GM21723 (cell line): ENCODE measurements at regions not wholly inside any gene's neighbourhood (a gene's known extent, or its start where the extent isn't known, plus 50 kb on each side); places are given as distances from the start of the nearest gene placed in this dataset.
"Not testable (repeated sequence)": the region's sequence is repeated elsewhere in the genome, so short reads cannot be mapped to it uniquely, and the experiment has no call there.

Experiments
- ATAC-seq: cut with Tn5 transposase; IDR thresholded peaks from one replicate; pipeline ENCODE4 v1.9.1; 2021; ENCODE audit warnings: mild to moderate bottlenecking, moderate library complexity; ENCODE audit not compliant: unreplicated experiment

GRCh38 chrX:26631385-26631784, 415.4 kb downstream of the MAGEB5 start:
- ATAC-seq: no peak

- ATAC-seq: no peak
Measured at GRCh38 chrX:26613956-26614355, 398.0 kb downstream of the MAGEB5 start.

GRCh38 chrX:26606971-26607370, 391.0 kb downstream of the MAGEB5 start:
- ATAC-seq: no peak

- no peak for ATAC-seq
Measured at GRCh38 chrX:26597981-26598380, 382.0 kb downstream of the MAGEB5 start.

- ATAC-seq: no peak
Measured at GRCh38 chrX:26590849-26591248, 374.9 kb downstream of the MAGEB5 start.

GRCh38 chrX:26586570-26586969, 370.6 kb downstream of the MAGEB5 start:
- ATAC-seq: no peak

- ATAC-seq: no peak
Measured at GRCh38 chrX:26581091-26581490, 365.1 kb downstream of the MAGEB5 start.

- no peak for ATAC-seq
Measured at GRCh38 chrX:26580021-26580420, 364.1 kb downstream of the MAGEB5 start.

- ATAC-seq: no peak
Measured at GRCh38 chrX:26574234-26574633, 358.3 kb downstream of the MAGEB5 start.

- no peak for ATAC-seq
Measured at GRCh38 chrX:26562156-26562555, 346.2 kb downstream of the MAGEB5 start.

- ATAC-seq: no peak
Measured at GRCh38 chrX:26559855-26560254, 343.9 kb downstream of the MAGEB5 start.

- no peak for ATAC-seq
Measured at GRCh38 chrX:26558719-26559386, 342.9 kb downstream of the MAGEB5 start.

- no peak for ATAC-seq
Measured at GRCh38 chrX:26557691-26558321, 341.8 kb downstream of the MAGEB5 start.

GRCh38 chrX:26525768-26526167, 309.8 kb downstream of the MAGEB5 start:
- not testable (repeated sequence) for ATAC-seq

- no peak for ATAC-seq
Measured at GRCh38 chrX:26522501-26522900, 306.5 kb downstream of the MAGEB5 start.

GRCh38 chrX:26511589-26512363, 295.8 kb downstream of the MAGEB5 start:
- no peak for ATAC-seq

- ATAC-seq: no peak
Measured at GRCh38 chrX:26470941-26471340, 255.0 kb downstream of the MAGEB5 start.

GRCh38 chrX:26466387-26466786, 250.4 kb downstream of the MAGEB5 start:
- no peak for ATAC-seq

GRCh38 chrX:26445288-26445687, 229.3 kb downstream of the MAGEB5 start:
- ATAC-seq: no peak

GRCh38 chrX:26444417-26444816, 228.4 kb downstream of the MAGEB5 start:
- not testable (repeated sequence) for ATAC-seq

- no peak for ATAC-seq
Measured at GRCh38 chrX:26442340-26442739, 226.4 kb downstream of the MAGEB5 start.

- ATAC-seq: no peak
Measured at GRCh38 chrX:26414534-26414933, 198.6 kb downstream of the MAGEB5 start.
